ENCODE measurements at regions not wholly inside any gene's neighbourhood (a gene's known extent, or its start where the extent isn't known, plus 50 kb on each side); places are given as distances from the start of the nearest gene placed in this dataset.
A peak's percentile ranks its signal among the peaks of the same experiment; 100 is the strongest.

- CTCF ChIA-PET = interaction anchor here (0.6 to 3.3 kb wide), 4 partner anchors 25 to 1541 kb away, joined by 3 to 13 read pairs (median 5); no protein-coding TSS in a partner anchor
- no peak overlapping the region for H3K4me3 ChIP-seq (ENCODE audit: control insufficient read depth in 1 of 2, extremely low read depth in 1 of 2, low read length in 1 of 2)
- ATAC-seq (replicated peaks in 1 of 4) (peak; percentile 52 to 70 (median 54)), DNase-seq (peak in 29 of 35 experiments; percentile 7 to 61 (median 28))
- no peak overlapping the region for H3K27ac ChIP-seq (ENCODE audit: low read length)
- 59% methylated on average over 4 of the region's 6 CpGs for WGBS (ENCODE audit: insufficient coverage)
- peaks cover 0 to 6% of the 10 kb centered on the region in 2 donors for H3K27me3 Mint-ChIP-seq
- H3K27ac Mint-ChIP-seq = no peak overlapping the region
- no peaks in the 10 kb centered on the region for H3K36me3 ChIP-seq (ENCODE audit: control insufficient read depth in 2 of 2, extremely low read depth in 1 of 2, insufficient read depth in 1 of 2, low read length in 1 of 2)
- H3K9me3 Mint-ChIP-seq = peaks cover 0 to 3% (median 0%) of the 10 kb centered on the region in 3 donors
- no peaks in the 10 kb centered on the region for H3K9me3 ChIP-seq
- H3K4me1 ChIP-seq (ENCODE audit: control insufficient read depth in 1 of 2, extremely low read depth in 1 of 2, insufficient read depth in 2 of 2, low read length in 2 of 2) = no peaks in the 10 kb centered on the region
- POLR2A ChIA-PET = interaction anchor here in 1 of 2 donors (0.8 kb wide), 1 partner anchor 1272 kb away, joined by 6 read pairs; no protein-coding TSS in a partner anchor
- H3K4me3 Mint-ChIP-seq = no peak overlapping the region
- no peaks in the 10 kb centered on the region for H3K27me3 ChIP-seq (replicated peaks in 1 of 2; ENCODE audit: control insufficient read depth in 2 of 2, extremely low read depth in 1 of 2, insufficient read depth in 2 of 2, low read length in 1 of 2)
- H3K4me1 Mint-ChIP-seq = no peaks in the 10 kb centered on the region
- no peaks in the 10 kb centered on the region for H3K36me3 Mint-ChIP-seq
Measured at GRCh38 chr3:109532257-109533216, 195.2 kb upstream of the DPPA4 start.

- 33% methylated on average over 1 of the region's 10 CpGs for WGBS (ENCODE audit: insufficient coverage)
- ChIA-PET CTCF (no interaction called here), POLR2A (interaction anchor here in 1 of 2 donors (0.6 kb wide), 1 partner anchor 308 kb away, joined by 3 read pairs; no protein-coding TSS in a partner anchor)
- H3K27ac Mint-ChIP-seq = no peak overlapping the region
- no peaks in the 10 kb centered on the region for H3K36me3 ChIP-seq (ENCODE audit: control insufficient read depth in 2 of 2, extremely low read depth in 1 of 2, insufficient read depth in 1 of 2, low read length in 1 of 2)
- DNase-seq (no peak), ATAC-seq (replicated peaks in 1 of 4) (no peak)
- no peaks in the 10 kb centered on the region for H3K36me3 Mint-ChIP-seq
- H3K27me3 Mint-ChIP-seq = peaks cover 1 to 3% of the 10 kb centered on the region in 2 donors
- H3K4me1 ChIP-seq (ENCODE audit: control insufficient read depth in 1 of 2, extremely low read depth in 1 of 2, insufficient read depth in 2 of 2, low read length in 2 of 2) = no peaks in the 10 kb centered on the region
- H3K4me1 Mint-ChIP-seq = peaks cover 0 to 4% (median 0%) of the 10 kb centered on the region in 3 donors
- H3K4me3 ChIP-seq (ENCODE audit: control insufficient read depth in 1 of 2, extremely low read depth in 1 of 2, low read length in 1 of 2) = no peak overlapping the region
- no peaks in the 10 kb centered on the region for H3K9me3 ChIP-seq
- peaks cover 0 to 7% (median 2%) of the 10 kb centered on the region in 3 donors for H3K9me3 Mint-ChIP-seq
- no peak overlapping the region for H3K27ac ChIP-seq (ENCODE audit: low read length)
- no peaks in the 10 kb centered on the region for H3K27me3 ChIP-seq (replicated peaks in 1 of 2; ENCODE audit: control insufficient read depth in 2 of 2, extremely low read depth in 1 of 2, insufficient read depth in 2 of 2, low read length in 1 of 2)
- H3K4me3 Mint-ChIP-seq = no peak overlapping the region
Measured at GRCh38 chr3:109545746-109546145, 208.4 kb upstream of the DPPA4 start.

DNA sequence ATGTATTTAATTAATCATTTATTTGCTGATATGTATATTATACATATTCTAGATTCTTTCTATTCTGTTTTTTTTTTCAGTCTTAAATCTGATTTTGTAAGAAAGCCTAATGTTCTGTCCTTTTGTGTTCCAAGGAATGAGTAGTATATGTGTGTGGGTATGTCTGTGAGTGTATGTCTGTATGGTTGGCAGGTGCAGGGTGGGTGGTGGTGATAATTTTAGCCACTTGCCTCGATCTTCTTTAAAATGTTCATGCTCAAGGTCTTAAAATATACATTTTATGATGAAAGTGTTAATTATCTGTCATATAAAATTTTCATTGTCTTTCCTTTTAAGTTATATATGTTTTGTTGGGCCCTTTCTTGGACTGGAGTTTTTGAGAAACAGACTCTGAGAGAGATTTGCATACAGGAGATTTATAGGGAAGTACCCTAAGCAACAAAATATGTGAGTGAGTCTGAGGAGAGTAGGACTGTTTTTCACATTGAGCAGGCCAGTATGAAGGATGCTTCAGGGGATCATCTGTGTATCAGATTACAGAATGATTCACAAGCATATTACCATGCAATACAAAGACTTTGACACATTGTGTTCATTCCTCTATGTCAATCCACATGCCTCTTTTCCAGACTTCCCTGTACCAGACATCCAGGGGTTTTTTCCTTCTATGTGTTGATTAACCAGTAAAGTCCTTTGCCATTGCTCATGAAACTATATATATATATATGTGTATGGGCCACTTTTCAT, 211.0 kb upstream of the DPPA4 start:
- Mint-ChIP-seq H3K36me3 (no peaks in the 10 kb centered on the region), H3K4me3 (no peak overlapping the region), H3K27ac (no peak overlapping the region), H3K4me1 (peaks cover 0 to 11% (median 0%) of the 10 kb centered on the region in 3 donors), H3K9me3 (peaks cover 0 to 2% (median 0%) of the 10 kb centered on the region in 3 donors), H3K27me3 (peaks cover 1 to 3% of the 10 kb centered on the region in 2 donors)
- H3K27ac ChIP-seq (ENCODE audit: low read length) = no peak overlapping the region
- DNase-seq (no peak), ATAC-seq (replicated peaks in 1 of 4) (no peak)
- ChIA-PET CTCF (no interaction called here), POLR2A (no interaction called here)
- no peaks in the 10 kb centered on the region for H3K4me1 ChIP-seq (ENCODE audit: control insufficient read depth in 1 of 2, extremely low read depth in 1 of 2, insufficient read depth in 2 of 2, low read length in 2 of 2)
- H3K4me3 ChIP-seq (ENCODE audit: control insufficient read depth in 1 of 2, extremely low read depth in 1 of 2, low read length in 1 of 2) = no peak overlapping the region
- no peaks in the 10 kb centered on the region for H3K36me3 ChIP-seq (ENCODE audit: control insufficient read depth in 2 of 2, extremely low read depth in 1 of 2, insufficient read depth in 1 of 2, low read length in 1 of 2)
- no CpG with 5 or more reads among the region's 1 CpG for WGBS (ENCODE audit: insufficient coverage)
- no peaks in the 10 kb centered on the region for H3K27me3 ChIP-seq (replicated peaks in 1 of 2; ENCODE audit: control insufficient read depth in 2 of 2, extremely low read depth in 1 of 2, insufficient read depth in 2 of 2, low read length in 1 of 2)
- no peaks in the 10 kb centered on the region for H3K9me3 ChIP-seq

DNA sequence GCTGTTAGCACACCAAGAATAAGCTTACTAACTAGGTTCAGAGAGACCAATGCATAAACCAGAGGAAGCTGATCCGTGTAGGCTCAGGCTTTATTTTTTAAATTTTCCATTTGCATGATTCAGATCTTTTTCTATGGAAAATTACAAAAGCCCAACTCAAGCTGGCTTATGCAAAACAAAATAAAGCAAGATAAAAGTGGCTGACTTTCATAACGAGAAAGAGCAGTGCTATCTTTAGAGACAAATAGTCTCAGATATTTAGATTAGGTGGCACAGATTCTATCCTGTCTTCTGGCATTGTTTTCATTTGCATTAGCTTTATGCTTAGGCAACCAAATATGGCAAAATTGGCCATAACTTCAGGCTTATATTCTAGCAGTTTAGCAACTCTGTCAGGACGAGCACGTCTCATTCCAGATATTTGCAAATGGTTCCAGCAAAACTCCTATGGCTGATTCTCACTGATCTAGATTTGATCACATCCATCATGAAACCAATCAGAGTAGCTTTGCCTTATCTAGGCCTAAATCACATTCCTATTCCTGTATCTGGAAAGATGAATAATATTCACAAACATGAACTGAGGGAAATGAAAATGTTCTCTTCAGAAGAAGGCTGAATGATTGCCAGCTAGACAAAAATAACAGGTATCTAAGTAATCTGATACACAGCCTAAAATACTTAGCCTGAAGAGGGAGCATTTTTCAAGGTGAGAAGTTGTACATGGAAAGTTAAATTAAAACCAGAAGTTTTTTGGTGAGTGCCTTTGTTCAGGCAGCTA, 216.4 kb upstream of the DPPA4 start:
- no peaks in the 10 kb centered on the region for H3K36me3 Mint-ChIP-seq
- 67% methylated on average over 3 of the region's 4 CpGs for WGBS (ENCODE audit: insufficient coverage)
- Histone ChIP-seq H3K4me3 (ENCODE audit: control insufficient read depth in 1 of 2, extremely low read depth in 1 of 2, low read length in 1 of 2) (no peak overlapping the region), H3K4me1 (ENCODE audit: control insufficient read depth in 1 of 2, extremely low read depth in 1 of 2, insufficient read depth in 2 of 2, low read length in 2 of 2) (no peaks in the 10 kb centered on the region), H3K9me3 (no peaks in the 10 kb centered on the region), H3K27ac (ENCODE audit: low read length) (no peak overlapping the region), H3K36me3 (ENCODE audit: control insufficient read depth in 2 of 2, extremely low read depth in 1 of 2, insufficient read depth in 1 of 2, low read length in 1 of 2) (no peaks in the 10 kb centered on the region), H3K27me3 (replicated peaks in 1 of 2; ENCODE audit: control insufficient read depth in 2 of 2, extremely low read depth in 1 of 2, insufficient read depth in 2 of 2, low read length in 1 of 2) (no peaks in the 10 kb centered on the region)
- H3K4me3 Mint-ChIP-seq = no peak overlapping the region
- no peak overlapping the region for H3K27ac Mint-ChIP-seq
- peaks cover 0 to 16% (median 6%) of the 10 kb centered on the region in 3 donors for H3K9me3 Mint-ChIP-seq
- ChIA-PET CTCF (no interaction called here), POLR2A (no interaction called here)
- H3K27me3 Mint-ChIP-seq = peaks cover 1 to 3% of the 10 kb centered on the region in 2 donors
- peaks cover 0 to 16% (median 0%) of the 10 kb centered on the region in 3 donors for H3K4me1 Mint-ChIP-seq
- no peak for DNase-seq
- no peak for ATAC-seq (replicated peaks in 1 of 4)

DNA sequence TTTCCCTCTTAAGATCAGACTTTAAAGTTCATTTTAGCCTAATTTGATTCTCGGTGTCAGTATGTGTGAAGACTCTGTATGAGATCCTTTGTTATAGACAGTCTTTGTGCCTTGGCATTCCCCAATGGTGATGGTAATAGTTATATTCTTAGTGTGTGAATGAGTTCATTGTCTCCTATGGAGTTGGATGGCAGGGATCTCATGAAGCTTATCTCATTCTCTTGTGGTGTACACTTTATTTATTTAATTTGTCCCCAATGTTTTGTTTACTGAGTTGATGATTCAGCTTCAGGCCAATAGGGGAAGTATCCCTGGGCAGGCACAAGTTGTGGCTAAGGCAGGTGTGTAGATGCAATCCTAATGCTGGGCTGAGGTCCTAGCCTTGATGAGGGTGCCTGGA, 222.0 kb upstream of the DPPA4 start:
- Histone ChIP-seq H3K27ac (ENCODE audit: low read length) (no peak overlapping the region), H3K4me3 (ENCODE audit: control insufficient read depth in 1 of 2, extremely low read depth in 1 of 2, low read length in 1 of 2) (no peak overlapping the region), H3K9me3 (no peaks in the 10 kb centered on the region), H3K36me3 (ENCODE audit: control insufficient read depth in 2 of 2, extremely low read depth in 1 of 2, insufficient read depth in 1 of 2, low read length in 1 of 2) (no peaks in the 10 kb centered on the region), H3K27me3 (replicated peaks in 1 of 2; ENCODE audit: control insufficient read depth in 2 of 2, extremely low read depth in 1 of 2, insufficient read depth in 2 of 2, low read length in 1 of 2) (no peaks in the 10 kb centered on the region), H3K4me1 (ENCODE audit: control insufficient read depth in 1 of 2, extremely low read depth in 1 of 2, insufficient read depth in 2 of 2, low read length in 2 of 2) (peaks cover 0 to 5% of the 10 kb centered on the region in 2 experiments)
- peaks cover 10 to 16% (median 11%) of the 10 kb centered on the region in 3 donors for H3K4me1 Mint-ChIP-seq
- ATAC-seq (replicated peaks in 1 of 4) = no peak
- no peak for DNase-seq
- no peak overlapping the region for H3K4me3 Mint-ChIP-seq
- no peak overlapping the region for H3K27ac Mint-ChIP-seq
- ChIA-PET POLR2A (no interaction called here), CTCF (interaction anchor here in 1 of 2 donors (0.6 kb wide), 1 partner anchor 863 kb away, joined by 3 read pairs; no protein-coding TSS in a partner anchor)
- no peaks in the 10 kb centered on the region for H3K36me3 Mint-ChIP-seq
- no peaks in the 10 kb centered on the region for H3K27me3 Mint-ChIP-seq
- H3K9me3 Mint-ChIP-seq = peaks cover 6 to 24% (median 11%) of the 10 kb centered on the region in 3 donors
- WGBS (ENCODE audit: insufficient coverage) = no CpG with 5 or more reads among the region's 1 CpG
